ENCODE measurements at regions not wholly inside any gene's neighbourhood (a gene's known extent, or its start where the extent isn't known, plus 50 kb on each side); places are given as distances from the start of the nearest gene placed in this dataset.
"Not testable (repeated sequence)": the region's sequence is repeated elsewhere in the genome, so short reads cannot be mapped to it uniquely, and the experiment has no call there.

GRCh38 chrX:39484159-39485068 is 613.3 kb downstream of the BCOR start:
- no peak for DNase-seq

GRCh38 chrX:39487166-39487968 is 610.4 kb downstream of the BCOR start:
- no peak for DNase-seq

- DNase-seq: no peak
Measured at GRCh38 chrX:39487969-39488330, 609.8 kb downstream of the BCOR start.

- DNase-seq: no peak
Measured at GRCh38 chrX:39491548-39492297, 606.0 kb downstream of the BCOR start.

- DNase-seq: no peak
Measured at GRCh38 chrX:39492497-39493162, 605.1 kb downstream of the BCOR start.

- DNase-seq: no peak
Measured at GRCh38 chrX:39493168-39493567, 604.6 kb downstream of the BCOR start.

- not testable (repeated sequence) for DNase-seq
Measured at GRCh38 chrX:39497117-39497516, 600.6 kb downstream of the BCOR start.

GRCh38 chrX:39497702-39498265 is 600.0 kb downstream of the BCOR start:
- no peak for DNase-seq

- no peak for DNase-seq
Measured at GRCh38 chrX:39499996-39500395, 597.8 kb downstream of the BCOR start.

- DNase-seq: no peak
Measured at GRCh38 chrX:39501822-39502221, 595.9 kb downstream of the BCOR start.

GRCh38 chrX:39502486-39502885 is 595.3 kb downstream of the BCOR start:
- DNase-seq: no peak

GRCh38 chrX:39504227-39504626 is 593.5 kb downstream of the BCOR start:
- no peak for DNase-seq

- no peak for DNase-seq
Measured at GRCh38 chrX:39504850-39505259, 592.9 kb downstream of the BCOR start.

- no peak for DNase-seq
Measured at GRCh38 chrX:39506131-39506530, 591.6 kb downstream of the BCOR start.

GRCh38 chrX:39507034-39507433 is 590.7 kb downstream of the BCOR start:
- no peak for DNase-seq

- no peak for DNase-seq
Measured at GRCh38 chrX:39507617-39508299, 590.0 kb downstream of the BCOR start.

- DNase-seq: no peak
Measured at GRCh38 chrX:39508300-39508692, 589.5 kb downstream of the BCOR start.

GRCh38 chrX:39509157-39509556 is 588.6 kb downstream of the BCOR start:
- no peak for DNase-seq

- DNase-seq: no peak
Measured at GRCh38 chrX:39513836-39514235, 583.9 kb downstream of the BCOR start.

- no peak for DNase-seq
Measured at GRCh38 chrX:39514801-39515200, 583.0 kb downstream of the BCOR start.

GRCh38 chrX:39516427-39516841 is 581.3 kb downstream of the BCOR start:
- no peak for DNase-seq

All from NCI-H345 (cell line).